Activated naive CD8-positive, alpha-beta T cell (primary cell): ENCODE measurements at regions not wholly inside any gene's neighbourhood (a gene's known extent, or its start where the extent isn't known, plus 50 kb on each side); places are given as distances from the start of the nearest gene placed in this dataset.
A peak's percentile ranks its signal among the peaks of the same experiment; 100 is the strongest.
"Not testable (repeated sequence)": the region's sequence is repeated elsewhere in the genome, so short reads cannot be mapped to it uniquely, and the experiment has no call there.

Source experiments
- H3K27ac Mint-ChIP-seq: one replicate; pipeline ENCODE4 v1.8.0; 2021; ENCODE audit warnings: mixed read lengths
- H3K27me3 Mint-ChIP-seq: one replicate; pipeline ENCODE4 v1.8.0; 2021; ENCODE audit warnings: mixed read lengths
- H3K36me3 Mint-ChIP-seq: one replicate; pipeline ENCODE4 v1.8.0; 2021; ENCODE audit warnings: mixed read lengths
- H3K4me1 Mint-ChIP-seq: one replicate; pipeline ENCODE4 v1.8.0; 2021; ENCODE audit warnings: low read depth, mixed read lengths
- H3K4me3 Mint-ChIP-seq: one replicate; pipeline ENCODE4 v1.8.0; 2021; ENCODE audit warnings: mild to moderate bottlenecking, mixed read lengths
- H3K9me3 Mint-ChIP-seq: one replicate; pipeline ENCODE4 v1.8.0; 2021; ENCODE audit warnings: low read depth, mixed read lengths

GRCh38 chr11:45000918-45001317 lies 50.2 kb upstream of the TP53I11 start:
- no peaks in the 10 kb centered on the region for H3K27me3 Mint-ChIP-seq
- H3K4me1 Mint-ChIP-seq: no peaks in the 10 kb centered on the region
- H3K36me3 Mint-ChIP-seq: no peaks in the 10 kb centered on the region
- no peaks in the 10 kb centered on the region for H3K9me3 Mint-ChIP-seq
- no peak overlapping the region for H3K27ac Mint-ChIP-seq
- H3K4me3 Mint-ChIP-seq: no peak overlapping the region

GRCh38 chr11:45001466-45002165 lies 50.9 kb upstream of the TP53I11 start:
- Mint-ChIP-seq H3K27me3 (no peaks in the 10 kb centered on the region), H3K36me3 (no peaks in the 10 kb centered on the region), H3K27ac (no peak overlapping the region), H3K4me3 (no peak overlapping the region), H3K9me3 (no peaks in the 10 kb centered on the region), H3K4me1 (no peaks in the 10 kb centered on the region)

GRCh38 chr11:45005106-45005505 lies 54.4 kb upstream of the TP53I11 start:
- Mint-ChIP-seq H3K36me3 (no peaks in the 10 kb centered on the region), H3K27ac (no peak overlapping the region), H3K9me3 (no peaks in the 10 kb centered on the region), H3K4me3 (no peak overlapping the region), H3K4me1 (no peaks in the 10 kb centered on the region), H3K27me3 (peaks cover 2% of the 10 kb centered on the region)

GRCh38 chr11:45007011-45007410 lies 56.3 kb upstream of the TP53I11 start:
- Mint-ChIP-seq H3K9me3 (no peaks in the 10 kb centered on the region), H3K27me3 (peaks cover 2% of the 10 kb centered on the region), H3K27ac (no peak overlapping the region), H3K36me3 (no peaks in the 10 kb centered on the region), H3K4me3 (no peak overlapping the region), H3K4me1 (no peaks in the 10 kb centered on the region)

- not testable (repeated sequence) for H3K27ac Mint-ChIP-seq, H3K9me3 Mint-ChIP-seq, H3K36me3 Mint-ChIP-seq, H3K4me3 Mint-ChIP-seq, H3K27me3 Mint-ChIP-seq
- peaks cover 11% of the 10 kb centered on the region for H3K4me1 Mint-ChIP-seq
These were observed 65.3 kb upstream of the TP53I11 start for GRCh38 chr11:45015983-45016382.

- H3K4me3 Mint-ChIP-seq, H3K27me3 Mint-ChIP-seq: not testable (repeated sequence)
- peaks cover 11% of the 10 kb centered on the region for H3K4me1 Mint-ChIP-seq
These were observed 65.8 kb upstream of the TP53I11 start for GRCh38 chr11:45016446-45016845.

GRCh38 chr11:45017329-45017728 lies 66.6 kb upstream of the TP53I11 start:
- H3K27ac Mint-ChIP-seq: no peak overlapping the region
- H3K9me3 Mint-ChIP-seq: no peaks in the 10 kb centered on the region
- H3K4me1 Mint-ChIP-seq: peaks cover 11% of the 10 kb centered on the region
- no peak overlapping the region for H3K4me3 Mint-ChIP-seq
- peaks cover 5% of the 10 kb centered on the region for H3K36me3 Mint-ChIP-seq
- peaks cover 9% of the 10 kb centered on the region for H3K27me3 Mint-ChIP-seq

More at GRCh38 chr11:45016446-45016845, 65.8 kb upstream of the TP53I11 start:
- not testable (repeated sequence) for H3K9me3 Mint-ChIP-seq, H3K27ac Mint-ChIP-seq, H3K36me3 Mint-ChIP-seq

- Mint-ChIP-seq H3K27me3 (peaks cover 9% of the 10 kb centered on the region), H3K27ac (no peak overlapping the region), H3K36me3 (no peaks in the 10 kb centered on the region), H3K4me3 (no peak overlapping the region), H3K4me1 (peaks cover 8% of the 10 kb centered on the region), H3K9me3 (no peaks in the 10 kb centered on the region)
These were observed 70.3 kb upstream of the TP53I11 start for GRCh38 chr11:45021001-45021400.

- Mint-ChIP-seq H3K36me3 (no peaks in the 10 kb centered on the region), H3K4me3 (no peak overlapping the region), H3K4me1 (peaks cover 14% of the 10 kb centered on the region), H3K9me3 (no peaks in the 10 kb centered on the region), H3K27me3 (peaks cover 7% of the 10 kb centered on the region), H3K27ac (no peak overlapping the region)
These were observed 71.0 kb upstream of the TP53I11 start for GRCh38 chr11:45021692-45022141.

- no peaks in the 10 kb centered on the region for H3K36me3 Mint-ChIP-seq
- peaks cover 14% of the 10 kb centered on the region for H3K4me1 Mint-ChIP-seq
- peaks cover 6% of the 10 kb centered on the region for H3K27me3 Mint-ChIP-seq
- no peaks in the 10 kb centered on the region for H3K9me3 Mint-ChIP-seq
- no peak overlapping the region for H3K27ac Mint-ChIP-seq
- no peak overlapping the region for H3K4me3 Mint-ChIP-seq
These were observed 71.8 kb upstream of the TP53I11 start for GRCh38 chr11:45022294-45023064.

- Mint-ChIP-seq H3K4me3 (no peak overlapping the region), H3K36me3 (no peaks in the 10 kb centered on the region), H3K4me1 (peaks cover 14% of the 10 kb centered on the region), H3K27me3 (peaks cover 6% of the 10 kb centered on the region), H3K27ac (no peak overlapping the region), H3K9me3 (no peaks in the 10 kb centered on the region)
These were observed 72.3 kb upstream of the TP53I11 start for GRCh38 chr11:45023065-45023365.

- Mint-ChIP-seq H3K36me3 (no peaks in the 10 kb centered on the region), H3K27ac (no peak overlapping the region), H3K9me3 (no peaks in the 10 kb centered on the region), H3K4me1 (peaks cover 14% of the 10 kb centered on the region), H3K4me3 (no peak overlapping the region), H3K27me3 (peaks cover 4% of the 10 kb centered on the region)
These were observed 73.6 kb upstream of the TP53I11 start for GRCh38 chr11:45024316-45024715.

- H3K9me3 Mint-ChIP-seq: no peaks in the 10 kb centered on the region
- H3K4me1 Mint-ChIP-seq: peaks cover 14% of the 10 kb centered on the region
- peaks cover 3% of the 10 kb centered on the region for H3K27me3 Mint-ChIP-seq
- H3K4me3 Mint-ChIP-seq: no peak overlapping the region
- H3K27ac Mint-ChIP-seq: peak overlapping the region; percentile 38
- H3K36me3 Mint-ChIP-seq: no peaks in the 10 kb centered on the region
These were observed 74.3 kb upstream of the TP53I11 start for GRCh38 chr11:45024846-45025588.

GRCh38 chr11:45025716-45026492 lies 75.2 kb upstream of the TP53I11 start:
- Mint-ChIP-seq H3K27me3 (no peaks in the 10 kb centered on the region), H3K4me1 (peaks cover 14% of the 10 kb centered on the region), H3K9me3 (no peaks in the 10 kb centered on the region), H3K36me3 (no peaks in the 10 kb centered on the region), H3K27ac (peak overlapping the region; percentile 72), H3K4me3 (no peak overlapping the region)

GRCh38 chr11:45026835-45027234 lies 76.2 kb upstream of the TP53I11 start:
- H3K27ac Mint-ChIP-seq: no peak overlapping the region
- H3K9me3 Mint-ChIP-seq: no peaks in the 10 kb centered on the region
- H3K27me3 Mint-ChIP-seq: no peaks in the 10 kb centered on the region
- no peaks in the 10 kb centered on the region for H3K36me3 Mint-ChIP-seq
- peaks cover 14% of the 10 kb centered on the region for H3K4me1 Mint-ChIP-seq
- no peak overlapping the region for H3K4me3 Mint-ChIP-seq
